GM21360 (cell line): ENCODE measurements at regions not wholly inside any gene's neighbourhood (a gene's known extent, or its start where the extent isn't known, plus 50 kb on each side); places are given as distances from the start of the nearest gene placed in this dataset.
"Not testable (repeated sequence)": the region's sequence is repeated elsewhere in the genome, so short reads cannot be mapped to it uniquely, and the experiment has no call there.

Source experiments
- ATAC-seq: cut with Tn5 transposase; IDR thresholded peaks from one replicate; pipeline ENCODE4 v1.9.1; 2021; ENCODE audit warnings: mild to moderate bottlenecking, moderate library complexity; ENCODE audit not compliant: unreplicated experiment

GRCh38 chr10:30534465-30535144 lies 94.9 kb downstream of the LYZL2 start:
- ATAC-seq, result no peak

GRCh38 chr10:30531751-30532530 lies 97.6 kb downstream of the LYZL2 start:
- no peak for ATAC-seq

GRCh38 chr10:30529373-30529998 lies 95.5 kb downstream of the MAP3K8 start:
- ATAC-seq, result peak; percentile 70

- ATAC-seq, result no peak
These were observed 94.4 kb downstream of the MAP3K8 start for GRCh38 chr10:30528429-30528786.

GRCh38 chr10:30527623-30528428 lies 93.8 kb downstream of the MAP3K8 start:
- no peak for ATAC-seq

GRCh38 chr10:30522661-30523078 lies 88.7 kb downstream of the MAP3K8 start:
- ATAC-seq, result not testable (repeated sequence)

- no peak for ATAC-seq
These were observed 84.9 kb downstream of the MAP3K8 start for GRCh38 chr10:30518907-30519306.
